ENCODE measurements at regions not wholly inside any gene's neighbourhood (a gene's known extent, or its start where the extent isn't known, plus 50 kb on each side); places are given as distances from the start of the nearest gene placed in this dataset.

DNA sequence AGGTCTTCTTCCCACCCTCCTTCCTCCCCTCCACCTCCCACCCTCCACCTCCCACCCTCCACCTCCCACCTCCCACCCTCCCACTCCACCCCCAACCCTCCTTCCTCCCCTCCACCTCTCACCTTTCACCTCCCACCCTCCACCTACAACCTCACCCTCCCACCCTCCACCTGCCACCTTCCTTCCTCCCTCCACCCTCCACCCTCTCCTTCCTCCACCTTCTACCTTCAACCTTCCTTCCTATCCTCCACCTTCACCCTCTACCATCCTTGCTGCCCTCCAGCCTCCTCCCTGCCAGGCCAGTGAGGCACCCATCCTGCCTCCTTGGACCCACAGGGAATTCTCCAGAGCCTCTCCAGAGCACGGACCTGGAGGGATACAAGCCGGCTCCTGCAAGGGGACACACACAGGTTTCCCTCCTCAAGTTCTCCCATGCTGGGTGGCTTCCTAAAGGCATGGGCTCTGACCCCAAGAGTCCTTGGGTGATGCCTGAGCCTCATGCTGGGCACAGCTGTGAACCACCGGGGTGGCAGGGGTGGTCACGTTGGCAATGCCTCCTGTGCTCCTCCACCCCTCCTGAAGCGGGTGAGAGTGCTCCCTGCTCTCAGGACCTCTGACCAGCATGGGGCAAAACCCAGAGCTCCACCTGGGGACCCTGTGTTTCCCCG, 293.0 kb downstream of the NDUFA10 start:
- TF ChIP-seq, protein P1, sequence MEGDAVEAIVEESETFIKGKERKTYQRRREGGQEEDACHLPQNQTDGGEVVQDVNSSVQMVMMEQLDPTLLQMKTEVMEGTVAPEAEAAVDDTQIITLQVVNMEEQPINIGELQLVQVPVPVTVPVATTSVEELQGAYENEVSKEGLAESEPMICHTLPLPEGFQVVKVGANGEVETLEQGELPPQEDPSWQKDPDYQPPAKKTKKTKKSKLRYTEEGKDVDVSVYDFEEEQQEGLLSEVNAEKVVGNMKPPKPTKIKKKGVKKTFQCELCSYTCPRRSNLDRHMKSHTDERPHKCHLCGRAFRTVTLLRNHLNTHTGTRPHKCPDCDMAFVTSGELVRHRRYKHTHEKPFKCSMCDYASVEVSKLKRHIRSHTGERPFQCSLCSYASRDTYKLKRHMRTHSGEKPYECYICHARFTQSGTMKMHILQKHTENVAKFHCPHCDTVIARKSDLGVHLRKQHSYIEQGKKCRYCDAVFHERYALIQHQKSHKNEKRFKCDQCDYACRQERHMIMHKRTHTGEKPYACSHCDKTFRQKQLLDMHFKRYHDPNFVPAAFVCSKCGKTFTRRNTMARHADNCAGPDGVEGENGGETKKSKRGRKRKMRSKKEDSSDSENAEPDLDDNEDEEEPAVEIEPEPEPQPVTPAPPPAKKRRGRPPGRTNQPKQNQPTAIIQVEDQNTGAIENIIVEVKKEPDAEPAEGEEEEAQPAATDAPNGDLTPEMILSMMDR (IDR thresholded peaks at IDR 0.05) = no peak

DNA sequence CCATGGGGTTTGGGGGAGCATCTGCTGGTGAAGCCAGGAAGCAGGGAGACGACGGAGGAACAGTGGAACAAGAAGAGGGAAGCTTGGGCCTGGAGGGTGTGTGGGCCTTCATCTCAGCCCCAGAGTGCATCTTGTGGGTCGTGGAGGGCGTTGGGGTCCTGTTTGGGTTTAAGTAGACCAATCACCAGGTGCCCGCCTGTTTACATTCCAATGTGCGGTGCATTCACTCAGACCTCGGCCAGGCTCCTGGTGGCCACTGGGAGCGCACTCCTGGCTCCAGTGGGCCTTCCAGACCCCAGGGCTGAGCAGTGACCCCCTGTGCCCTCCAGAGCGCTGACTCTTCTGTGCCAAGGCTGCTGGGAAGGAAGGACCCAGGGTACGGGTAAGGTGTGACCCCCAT, 293.7 kb downstream of the NDUFA10 start:
- TF ChIP-seq, protein P1 (IDR thresholded peaks at IDR 0.05) = no peak

DNA sequence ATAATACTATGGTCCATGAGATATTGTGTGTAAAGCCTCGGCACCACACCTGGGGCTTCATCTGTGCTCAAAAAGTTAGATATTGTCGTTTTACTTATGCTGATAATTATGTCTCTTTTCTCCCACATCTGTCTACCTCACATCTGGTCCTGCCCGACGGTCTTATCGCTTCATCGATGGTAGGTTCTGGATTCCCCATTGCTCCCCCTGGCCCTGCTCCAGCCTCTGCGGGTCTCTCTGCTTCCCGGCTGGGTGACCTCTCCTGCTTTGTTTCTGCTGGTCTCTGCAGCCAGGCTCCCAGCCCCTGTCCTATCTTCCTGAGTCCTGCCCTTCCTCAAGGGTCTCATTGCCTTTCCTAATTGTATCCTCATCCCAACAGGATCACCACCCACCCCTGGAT, 294.2 kb downstream of the NDUFA10 start:
- TF ChIP-seq, protein P1 (IDR thresholded peaks at IDR 0.05) = no peak

DNA sequence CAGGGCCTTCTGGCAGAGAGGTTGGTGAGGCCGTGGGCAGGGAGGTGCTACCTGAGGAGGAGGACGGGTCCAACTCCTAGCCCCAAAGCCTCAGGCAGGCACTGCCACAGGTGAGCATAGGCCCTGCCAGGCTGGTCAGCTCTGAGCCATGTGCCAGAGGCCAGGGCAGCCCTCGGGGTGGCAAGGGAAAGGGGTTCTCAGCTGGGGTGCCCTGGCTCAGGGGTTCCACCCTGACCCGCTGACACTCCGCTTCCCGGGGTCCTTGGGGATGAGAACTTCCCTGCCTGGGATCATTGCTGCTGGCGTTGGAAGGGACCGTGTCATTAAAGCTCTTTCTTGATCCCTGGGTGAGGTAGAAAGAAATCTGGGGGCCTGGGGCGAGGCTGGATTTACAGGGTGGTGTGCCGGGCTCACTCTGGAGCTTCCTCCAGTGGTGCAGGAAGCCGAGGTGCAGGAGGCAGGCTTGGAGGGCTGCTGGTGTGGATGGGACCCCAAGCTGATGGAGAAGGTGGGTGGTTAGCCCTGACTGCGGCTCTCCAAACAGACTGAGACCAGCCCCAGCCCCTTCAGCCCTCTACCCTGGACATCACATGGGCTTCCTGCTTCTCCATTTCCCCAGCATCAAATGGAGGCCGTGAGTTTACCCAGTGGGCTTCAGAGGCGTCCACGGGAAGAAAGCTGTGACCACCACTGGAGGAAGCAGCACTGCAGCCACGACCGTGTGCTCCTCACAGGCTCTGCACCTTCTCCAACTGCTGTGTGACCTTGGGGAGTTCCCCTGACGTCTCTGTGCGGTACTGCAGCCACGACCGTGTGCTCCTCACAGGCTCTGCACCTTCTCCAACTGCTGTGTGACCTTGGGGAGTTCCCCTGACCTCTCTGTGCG, 295.2 kb downstream of the NDUFA10 start:
- TF ChIP-seq, protein P1 (IDR thresholded peaks at IDR 0.05) = no peak

DNA sequence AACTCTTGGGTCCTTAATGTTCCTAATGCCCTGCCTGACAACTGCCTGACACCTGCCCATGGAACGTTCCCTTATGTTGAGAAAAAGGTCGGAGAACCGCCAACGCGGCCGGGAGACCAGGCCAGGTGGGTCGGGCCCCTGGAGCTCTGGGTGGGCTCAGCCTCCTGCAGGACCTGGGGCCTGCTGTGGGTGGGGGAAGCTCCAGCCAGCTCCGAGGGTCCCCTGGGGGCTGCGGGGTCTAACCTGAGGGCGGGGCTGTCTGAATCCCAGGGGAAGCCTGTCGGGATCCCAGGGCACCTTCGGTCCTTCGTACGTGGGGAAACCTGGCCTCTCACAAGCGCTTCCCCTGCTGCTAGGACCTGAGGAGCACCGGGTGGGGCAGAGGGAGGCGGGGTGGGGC, 296.0 kb downstream of the NDUFA10 start:
- TF ChIP-seq, protein P1 (IDR thresholded peaks at IDR 0.05) = no peak

DNA sequence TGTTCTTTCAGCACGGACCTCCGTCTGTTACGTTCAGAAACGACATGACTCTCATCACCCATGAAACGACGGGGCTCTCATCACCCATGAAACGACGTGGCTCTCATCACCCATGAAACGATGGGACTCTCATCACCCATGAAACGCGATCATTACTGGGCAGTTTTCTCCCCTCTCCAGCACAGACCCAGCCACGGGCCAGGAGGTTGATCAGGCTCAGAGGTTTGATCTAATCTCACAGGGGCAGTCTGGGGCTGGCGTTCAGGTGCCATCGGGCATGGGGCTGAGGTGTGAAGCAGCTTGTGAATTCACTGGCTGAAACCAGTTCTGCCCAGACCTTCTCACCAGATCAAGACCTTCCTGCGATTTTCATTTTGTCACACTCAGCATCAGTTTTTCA, 296.4 kb downstream of the NDUFA10 start:
- TF ChIP-seq, protein P1 (IDR thresholded peaks at IDR 0.05) = no peak

DNA sequence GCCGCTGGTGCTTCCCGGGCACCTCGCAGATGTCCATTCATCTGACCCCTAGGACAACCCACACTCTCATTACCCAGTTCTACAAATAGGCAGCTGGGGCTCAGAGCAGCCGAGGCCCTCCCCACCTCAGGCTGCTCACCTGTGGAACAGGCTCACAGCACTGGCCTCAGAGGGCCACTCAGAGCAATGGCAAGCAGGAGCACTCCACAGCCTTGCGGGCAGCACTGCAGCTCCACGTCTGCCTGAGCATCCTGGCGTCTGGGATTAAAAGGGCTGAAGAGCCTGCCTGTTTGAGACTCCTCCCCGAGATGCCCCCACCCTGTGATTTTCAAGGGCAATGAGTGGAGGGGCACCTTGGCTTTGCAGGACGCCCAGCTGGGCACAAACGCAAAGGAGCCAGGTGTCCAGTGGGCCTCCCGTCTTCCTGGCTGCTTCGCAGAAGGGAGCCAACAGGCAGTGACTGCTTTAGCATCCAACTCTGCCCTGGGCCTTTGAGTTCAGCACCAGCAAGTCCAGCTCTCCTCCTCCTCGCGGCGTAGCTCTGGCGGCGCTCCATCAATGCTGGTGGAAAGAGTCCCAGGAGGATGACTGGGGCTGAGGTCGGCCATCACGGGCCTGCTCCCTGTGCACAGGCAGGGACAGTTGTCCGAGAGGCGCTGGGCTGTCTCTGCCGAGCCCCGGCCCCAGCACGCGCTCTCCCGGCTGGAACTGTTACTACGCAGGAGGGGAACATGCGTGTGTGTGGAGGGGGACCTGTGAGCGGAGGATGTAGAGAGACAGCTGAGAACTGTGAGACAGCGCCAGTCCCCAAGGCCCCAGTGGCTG, 297.2 kb downstream of the NDUFA10 start:
- TF ChIP-seq, protein P1 (IDR thresholded peaks at IDR 0.05) = no peak
